Testis (tissue), 2 donors: ENCODE measurements at regions not wholly inside any gene's neighbourhood (a gene's known extent, or its start where the extent isn't known, plus 50 kb on each side); places are given as distances from the start of the nearest gene placed in this dataset.

Source experiments
- CTCF ChIP-seq, 3 experiments: fragments of 450-650 bp in 2 of 3; fragments of 200-600 bp in 1 of 3; sonication (generic) in 1 of 3; IDR thresholded peaks; one replicate each; pipeline ENCODE4 v1.5.1; 2016 to 2019; ENCODE audit warnings: antibody characterized with exemption in 3 of 3, mild to moderate bottlenecking in 2 of 3, moderate library complexity in 1 of 3
- POLR2A ChIP-seq: fragments of 450-650 bp; IDR thresholded peaks from one replicate; pipeline ENCODE4 v1.6.1; 2017; ENCODE audit warnings: antibody characterized with exemption, mild to moderate bottlenecking, moderate library complexity

DNA sequence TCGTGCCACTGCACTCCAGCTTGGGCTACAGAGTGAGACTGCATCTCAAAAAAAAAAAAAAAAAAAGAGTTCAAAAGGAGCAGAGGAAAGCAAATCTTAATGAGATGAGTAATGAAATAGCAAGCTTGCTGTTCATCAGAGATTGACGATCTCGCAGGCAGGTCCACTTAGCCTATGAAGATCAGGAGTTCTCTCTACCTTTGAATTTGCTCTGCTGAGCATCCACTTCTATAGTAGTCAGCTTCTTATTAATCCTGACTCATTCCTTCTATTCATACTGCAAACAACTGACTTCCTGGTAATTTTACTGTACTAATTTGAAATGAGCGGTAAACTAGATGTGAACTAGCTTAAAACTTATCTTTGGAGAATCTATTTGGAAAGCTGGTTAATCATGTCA lies 1014.6 kb downstream of the GATA3 start:
- TF ChIP-seq CTCF (IDR thresholded peaks at IDR 0.05), result no peak
- no peak for TF ChIP-seq POLR2A
